HG03342 (cell line): ENCODE measurements at regions not wholly inside any gene's neighbourhood (a gene's known extent, or its start where the extent isn't known, plus 50 kb on each side); places are given as distances from the start of the nearest gene placed in this dataset.

ENCODE experiments used
- ATAC-seq: cut with Tn5 transposase; IDR thresholded peaks from one replicate; pipeline ENCODE4 v1.9.1; 2021; ENCODE audit warnings: mild to moderate bottlenecking, moderate library complexity; ENCODE audit not compliant: unreplicated experiment

DNA sequence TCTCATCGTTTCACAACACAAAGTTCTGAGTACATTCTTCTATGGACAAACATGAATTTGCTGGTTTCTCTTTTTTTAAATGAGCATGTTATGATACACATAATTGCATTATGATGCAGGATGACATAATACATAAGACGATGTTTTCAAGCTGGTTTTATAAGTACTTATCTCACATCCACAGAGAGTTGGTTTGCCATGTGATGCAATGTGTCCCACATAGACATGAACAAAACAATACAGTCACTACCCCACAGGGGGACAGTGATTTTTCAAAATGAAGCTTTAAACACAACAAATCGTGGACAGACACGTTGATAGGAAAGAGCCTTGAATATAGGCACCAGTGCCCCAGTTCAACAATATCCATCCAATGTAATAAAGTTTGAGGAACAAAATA, 447.1 kb downstream of the KLF12 start:
- no peak for ATAC-seq

DNA sequence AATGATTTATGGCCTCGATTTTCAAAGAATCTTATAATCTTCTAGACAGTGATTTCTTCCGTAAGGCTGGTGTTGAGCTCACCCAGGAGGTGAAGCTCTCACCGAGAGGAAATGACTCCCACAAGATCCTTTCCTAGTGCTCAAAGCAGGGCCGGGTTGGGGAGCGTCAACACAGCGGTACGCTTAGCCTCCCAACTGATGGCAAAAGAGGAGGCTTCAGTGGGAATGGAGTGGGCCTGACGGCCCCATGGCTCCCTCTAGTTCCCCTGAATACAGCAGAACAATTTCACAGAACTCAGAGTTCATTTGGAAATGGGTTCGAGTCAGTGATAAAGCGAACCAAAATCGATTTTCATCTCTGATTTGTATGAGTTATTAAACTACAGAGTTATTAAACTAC, 449.5 kb downstream of the KLF12 start:
- ATAC-seq: no peak

GRCh38 chr13:73684286-73684685, 449.9 kb downstream of the KLF12 start:
- no peak for ATAC-seq

- ATAC-seq: no peak
These were observed 450.5 kb downstream of the KLF12 start for GRCh38 chr13:73683746-73684145.

DNA sequence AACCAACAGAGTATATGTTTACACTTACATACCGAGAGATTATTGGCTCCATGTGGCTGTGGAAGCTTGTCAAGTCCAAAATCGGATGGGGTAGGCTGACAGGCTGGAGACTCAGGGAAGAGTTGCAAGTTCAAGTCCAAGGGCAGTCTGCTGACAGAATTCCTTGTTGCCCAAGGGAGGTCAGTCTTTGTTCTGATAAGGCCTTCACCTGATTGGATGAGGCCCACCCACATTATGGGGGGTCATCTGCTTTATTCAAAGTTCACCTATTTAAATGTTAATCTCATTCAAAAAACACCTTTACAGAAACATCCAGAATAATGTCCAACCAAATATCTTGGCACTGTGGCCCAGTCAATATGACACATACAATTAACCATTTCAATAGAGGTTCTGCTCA, 452.4 kb downstream of the KLF12 start:
- no peak for ATAC-seq

DNA sequence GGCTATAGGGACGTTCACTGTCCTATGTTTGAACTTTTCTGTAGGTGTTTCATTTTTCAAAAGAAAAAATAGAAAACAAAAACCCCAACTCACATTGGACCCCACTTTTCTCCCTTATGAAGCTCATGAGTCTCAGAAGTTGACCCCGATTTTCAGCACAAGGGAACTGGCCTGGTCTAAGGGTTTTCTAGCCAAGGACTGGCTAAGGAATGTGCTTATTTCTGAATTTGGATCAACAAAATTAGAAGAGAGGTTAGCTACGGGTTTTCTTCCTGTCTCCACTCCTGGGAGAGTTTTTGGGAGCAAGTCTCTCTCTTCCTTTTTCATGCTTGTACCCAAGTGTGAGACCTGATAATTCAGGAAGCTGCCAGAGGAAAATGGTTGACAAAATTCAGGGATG, 453.2 kb downstream of the KLF12 start:
- ATAC-seq: no peak

- ATAC-seq: no peak
These were observed 457.1 kb downstream of the KLF12 start for GRCh38 chr13:73677048-73677601.

GRCh38 chr13:73676550-73677047, 457.6 kb downstream of the KLF12 start:
- no peak for ATAC-seq

- ATAC-seq: no peak
These were observed 458.4 kb downstream of the KLF12 start for GRCh38 chr13:73675821-73676220.

DNA sequence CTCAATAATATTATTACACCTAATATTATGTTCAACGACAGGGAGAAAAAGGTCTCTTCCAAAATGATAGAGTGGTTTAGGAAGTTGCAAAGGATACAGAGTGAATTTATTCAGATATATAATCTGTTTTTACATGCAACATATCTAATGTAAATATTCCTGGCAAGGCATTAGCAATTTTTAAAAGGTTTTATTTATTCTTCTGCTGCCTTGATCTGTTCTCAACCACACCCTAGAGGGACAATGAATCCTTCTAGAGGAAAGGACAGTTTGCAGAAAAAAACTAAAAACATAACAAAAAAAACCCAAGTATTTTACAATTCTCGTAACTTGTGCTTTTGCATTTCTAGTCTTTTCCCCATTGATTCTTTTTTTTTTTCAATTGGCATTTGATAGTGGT, 459.6 kb downstream of the KLF12 start:
- ATAC-seq: no peak

- no peak for ATAC-seq
These were observed 460.3 kb downstream of the KLF12 start for GRCh38 chr13:73673931-73674330.

- no peak for ATAC-seq
These were observed 461.7 kb downstream of the KLF12 start for GRCh38 chr13:73672492-73672891.

DNA sequence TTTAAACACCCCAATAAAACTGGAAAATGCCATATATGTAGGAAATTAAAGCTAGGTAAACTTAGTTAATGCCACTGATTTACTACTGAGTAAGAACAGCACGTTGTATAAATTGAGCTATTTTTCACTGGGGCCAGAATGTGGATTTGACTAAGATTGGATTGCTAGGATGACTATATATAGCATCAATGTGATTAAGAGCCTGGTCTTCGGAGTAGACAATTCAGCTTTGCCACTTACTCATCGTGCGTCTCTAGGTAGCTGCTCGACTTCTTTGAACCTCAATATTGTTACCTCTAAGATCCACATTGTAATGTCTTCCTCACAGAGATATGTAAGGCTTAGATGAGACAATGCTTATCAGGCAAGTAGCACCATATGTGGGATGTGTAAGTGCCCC, 462.5 kb downstream of the KLF12 start:
- ATAC-seq: no peak

DNA sequence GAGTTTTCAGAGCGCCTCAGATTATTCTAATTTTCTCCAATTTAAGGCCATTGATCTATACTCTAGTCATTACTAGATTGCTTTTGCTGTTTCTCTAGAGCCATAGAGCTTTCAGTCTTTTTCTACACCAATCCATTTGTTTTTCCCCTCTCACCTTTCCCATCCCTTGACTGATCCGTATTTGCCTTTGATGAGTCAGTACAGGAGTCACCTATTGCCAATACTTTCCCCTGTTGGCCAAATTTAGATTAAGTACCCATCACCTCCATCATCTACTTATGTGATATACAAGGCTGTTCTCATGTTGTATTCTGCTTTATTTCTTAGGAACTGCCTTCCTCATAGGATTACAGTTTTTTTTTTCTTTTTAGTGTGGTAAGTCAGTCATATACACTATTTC, 463.2 kb downstream of the KLF12 start:
- no peak for ATAC-seq

- ATAC-seq: no peak
These were observed 466.4 kb downstream of the KLF12 start for GRCh38 chr13:73667756-73668155.

- ATAC-seq: no peak
These were observed 468.9 kb downstream of the KLF12 start for GRCh38 chr13:73665261-73665660.

- ATAC-seq: no peak
These were observed 469.4 kb downstream of the KLF12 start for GRCh38 chr13:73664851-73665250.

DNA sequence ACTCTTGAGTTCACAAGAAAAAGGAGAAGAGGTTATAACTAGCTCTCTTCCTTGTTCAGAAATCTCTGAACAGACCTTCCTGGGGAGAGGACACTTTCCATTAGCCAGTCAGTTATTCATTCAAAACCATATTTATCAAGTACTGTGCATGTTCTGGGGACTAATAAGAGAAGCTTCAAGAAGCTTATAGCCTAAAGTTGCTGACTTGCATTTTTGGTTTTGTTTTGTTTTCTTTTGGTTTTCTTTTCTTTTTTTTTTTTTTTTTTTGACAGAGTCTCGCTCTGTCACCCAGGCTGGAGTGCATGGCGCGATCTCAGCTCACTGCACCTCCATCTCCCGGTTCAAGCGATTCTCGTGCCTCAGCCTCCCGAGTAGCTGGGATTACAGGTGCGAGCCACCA, 471.4 kb downstream of the KLF12 start:
- ATAC-seq: no peak

GRCh38 chr13:73661687-73662425, 472.3 kb downstream of the KLF12 start:
- ATAC-seq: no peak

- no peak for ATAC-seq
These were observed 473.1 kb downstream of the KLF12 start for GRCh38 chr13:73661066-73661465.

DNA sequence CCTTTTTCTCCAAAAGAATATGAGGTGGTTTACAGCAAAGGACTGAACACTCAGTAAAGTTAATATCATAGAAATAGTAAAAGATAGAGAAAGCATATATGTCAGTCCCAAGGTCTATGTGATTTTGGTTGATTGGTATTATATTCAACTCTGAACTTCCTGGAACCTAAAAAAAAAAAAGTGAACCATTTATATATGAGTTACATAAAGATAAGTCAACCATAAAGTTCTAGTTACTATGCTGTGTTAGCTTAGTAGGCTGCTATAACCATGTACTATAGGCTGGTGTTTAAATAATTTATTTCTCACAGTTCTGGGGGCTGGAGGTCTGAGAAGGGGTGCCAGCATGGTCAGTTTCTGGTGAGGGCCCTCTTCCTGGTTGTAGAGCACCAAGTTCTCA, 475.6 kb downstream of the KLF12 start:
- no peak for ATAC-seq

GRCh38 chr13:73657821-73658540, 476.2 kb downstream of the KLF12 start:
- no peak for ATAC-seq
